GM20431 (cell line): ENCODE measurements at regions not wholly inside any gene's neighbourhood (a gene's known extent, or its start where the extent isn't known, plus 50 kb on each side); places are given as distances from the start of the nearest gene placed in this dataset.

Experiments used
- in situ Hi-C: fragments of 300-500 bp; cut with MseI, MboI; formaldehyde crosslinking; loops from one replicate; pipeline ENCODE4 v1.15.0; 2020; ENCODE audit warnings: low sequenced_read_pairs; ENCODE audit not compliant: unreplicated experiment

DNA sequence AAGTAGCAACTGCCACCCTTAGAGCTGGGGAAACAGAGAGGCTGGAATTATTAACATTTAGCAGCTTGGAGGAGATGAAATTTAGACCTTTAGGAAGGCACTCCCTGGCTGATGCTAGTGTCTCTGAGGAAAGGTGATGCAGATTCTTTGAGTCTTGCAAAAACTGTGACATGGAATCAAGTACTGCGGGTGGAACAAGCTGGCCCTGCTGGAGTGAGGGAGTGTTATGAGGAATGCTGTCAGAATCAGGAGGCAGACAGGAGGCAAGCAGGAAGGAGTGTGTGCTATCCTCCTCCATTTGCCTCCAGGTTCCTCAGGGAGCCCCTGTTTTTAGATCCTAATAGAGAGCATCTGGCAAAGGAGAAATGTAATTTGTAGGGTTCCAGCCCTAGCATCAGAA, 391.7 kb upstream of the PITX2 start:
- in situ Hi-C loops, result no loop called here

DNA sequence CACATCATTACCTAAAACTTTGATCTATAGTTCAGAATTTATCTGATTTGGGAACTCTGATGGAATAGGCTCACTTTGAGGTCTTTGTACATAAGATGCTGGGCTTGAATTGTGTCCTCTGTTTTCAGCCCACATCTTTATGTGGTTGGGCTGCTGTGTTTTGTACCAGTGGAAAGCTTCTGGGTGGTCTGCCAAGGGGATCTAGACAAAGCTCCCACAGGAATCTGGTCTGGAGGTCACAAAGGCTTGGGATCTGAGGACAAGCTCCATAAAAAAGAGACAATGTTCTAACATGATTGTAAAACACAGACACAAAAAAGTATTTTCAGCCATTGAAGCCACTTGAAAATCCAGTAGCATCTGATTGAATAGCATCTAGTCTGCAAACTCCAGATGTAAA, 393.5 kb upstream of the PITX2 start:
- in situ Hi-C loops, result no loop called here

DNA sequence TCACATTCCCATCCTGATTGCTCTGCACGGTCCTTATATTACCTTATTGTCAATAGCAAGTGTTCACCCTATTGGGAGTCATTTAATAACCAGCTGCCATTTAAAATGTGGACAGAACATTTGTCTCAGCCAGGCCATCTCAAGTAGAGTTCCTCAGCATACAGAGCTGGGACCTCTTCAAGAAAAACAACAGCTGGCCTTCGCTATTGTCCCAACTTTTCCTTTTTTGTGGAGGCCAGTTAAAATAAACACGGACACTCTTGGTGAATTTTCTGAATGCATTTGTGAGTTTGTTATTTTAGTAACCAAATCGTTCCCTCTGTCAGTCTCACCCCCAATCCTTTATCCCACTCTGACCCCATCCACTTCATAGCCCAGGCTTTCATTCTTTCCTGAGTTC, 395.3 kb upstream of the PITX2 start:
- in situ Hi-C loops, result no loop called here

DNA sequence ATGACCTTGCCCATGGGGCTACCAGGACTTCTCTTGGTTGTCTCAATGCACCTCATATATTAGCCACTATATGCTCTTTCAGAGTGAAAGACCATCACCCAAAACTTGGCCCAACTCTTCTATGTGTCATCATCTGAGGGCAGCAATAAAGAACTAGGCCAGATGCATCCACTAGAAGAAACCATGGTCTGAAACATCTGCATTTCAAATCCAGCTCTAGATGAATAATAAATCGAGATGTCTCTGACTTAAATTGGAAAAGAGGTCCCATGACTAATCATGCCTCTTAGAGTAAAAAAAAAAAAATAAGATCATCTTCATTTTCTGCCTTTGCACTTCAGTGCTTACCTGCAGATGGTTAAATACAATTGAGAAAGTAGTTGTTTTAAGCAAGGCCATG, 397.6 kb upstream of the PITX2 start:
- in situ Hi-C loops, result no loop called here

DNA sequence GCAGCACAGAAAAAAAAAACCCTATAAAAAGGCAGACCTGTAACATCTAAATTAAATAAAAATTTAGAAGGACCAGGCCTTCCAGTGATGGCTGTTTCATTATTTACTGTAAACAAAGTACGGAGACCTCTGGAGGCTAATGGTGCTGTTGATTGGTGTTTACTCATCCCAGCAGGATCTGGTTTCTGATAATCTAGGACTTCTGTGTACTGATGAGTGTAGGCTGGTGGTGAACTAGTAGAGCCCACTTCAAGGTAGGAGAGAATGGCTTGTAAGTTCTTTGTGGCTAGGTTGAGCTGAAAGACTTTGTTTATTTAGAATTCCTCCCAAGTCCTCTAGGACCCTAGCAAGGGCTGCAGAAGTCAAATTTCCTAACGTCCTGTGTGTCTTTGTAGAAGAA, 398.1 kb upstream of the PITX2 start:
- in situ Hi-C loops, result no loop called here

DNA sequence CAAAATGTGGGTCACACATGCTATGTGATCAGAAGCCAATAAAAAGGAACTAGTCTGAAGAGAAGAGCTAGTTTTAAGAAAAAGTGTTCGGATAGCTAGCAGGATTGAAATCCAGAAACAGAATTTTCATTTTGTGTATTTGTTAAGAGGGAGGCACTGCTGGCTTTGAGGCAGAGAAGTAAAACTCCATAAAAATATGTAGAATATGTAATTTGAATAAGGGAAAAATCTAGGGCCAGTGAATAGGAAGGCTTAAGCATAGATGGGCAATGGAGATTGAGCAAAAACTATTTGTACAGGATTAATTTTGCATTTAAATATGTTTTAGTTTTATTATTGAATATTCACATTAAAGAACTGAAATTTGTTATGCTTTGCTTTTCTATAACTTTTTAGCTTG, 399.9 kb upstream of the PITX2 start:
- in situ Hi-C loops, result no loop called here

DNA sequence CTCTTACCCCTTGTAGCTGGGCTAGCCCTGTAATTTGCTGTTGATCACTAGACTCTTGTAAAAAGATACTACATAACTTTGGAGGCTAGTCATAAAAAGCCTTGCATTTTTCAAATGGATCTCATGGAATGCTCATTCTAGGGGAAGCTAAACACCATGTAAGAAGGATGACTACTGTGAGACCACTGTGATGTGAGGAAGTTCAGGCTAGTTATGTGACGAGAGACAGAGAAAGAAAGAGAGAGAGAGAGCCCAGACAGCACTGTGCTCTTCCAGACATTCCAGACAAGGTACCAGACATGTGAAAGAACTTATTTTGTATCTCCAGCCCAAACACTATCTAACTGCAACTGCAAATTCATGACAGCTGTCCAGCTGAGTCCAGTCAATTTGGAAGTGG, 404.6 kb upstream of the PITX2 start:
- in situ Hi-C loops, result no loop called here

DNA sequence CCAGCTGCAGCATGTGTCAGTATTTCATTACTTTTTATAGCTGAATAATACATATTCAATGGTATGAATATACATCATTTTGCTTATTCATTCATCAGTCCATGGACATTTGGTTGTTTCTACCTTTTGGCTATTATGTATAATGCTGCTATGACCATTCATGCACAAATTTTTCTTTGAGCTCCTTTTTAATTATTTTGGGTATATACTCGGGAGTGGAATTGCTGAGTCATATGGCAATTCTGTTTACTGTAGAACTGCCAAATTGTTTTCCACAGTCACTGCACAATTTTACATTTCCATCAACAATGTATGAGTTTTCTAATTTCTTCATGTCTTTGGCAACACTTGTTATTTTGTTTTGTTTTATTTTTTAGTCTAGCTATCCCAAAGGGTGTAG, 405.9 kb upstream of the PITX2 start:
- in situ Hi-C loops, result no loop called here

DNA sequence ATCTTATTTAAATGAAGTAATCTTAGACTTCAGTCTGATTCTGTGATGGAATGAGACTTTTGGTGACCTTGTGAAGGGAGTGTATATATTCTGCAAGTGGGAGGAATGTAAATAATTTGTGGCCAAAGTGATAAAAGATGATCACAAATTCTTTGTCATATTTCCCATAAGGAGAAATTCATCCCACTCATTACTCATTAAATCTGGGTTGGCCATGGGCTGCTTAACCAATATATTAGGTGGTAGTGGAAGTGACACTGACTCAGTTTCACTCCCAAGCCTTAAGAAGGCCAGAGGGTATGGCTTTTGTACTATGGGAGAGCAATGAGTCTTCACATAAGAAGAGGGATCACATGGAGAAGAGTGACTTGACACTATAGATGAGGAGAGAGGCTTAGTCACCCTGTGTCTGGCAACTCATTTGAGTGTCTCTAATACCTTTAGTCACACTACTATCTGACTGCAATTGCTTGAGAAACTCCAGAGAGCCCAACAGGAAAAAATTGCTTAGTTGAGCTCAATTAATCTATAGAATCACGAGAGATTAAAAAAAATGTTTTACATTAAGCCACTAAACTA, 408.2 kb upstream of the PITX2 start:
- in situ Hi-C loops, result no loop called here

DNA sequence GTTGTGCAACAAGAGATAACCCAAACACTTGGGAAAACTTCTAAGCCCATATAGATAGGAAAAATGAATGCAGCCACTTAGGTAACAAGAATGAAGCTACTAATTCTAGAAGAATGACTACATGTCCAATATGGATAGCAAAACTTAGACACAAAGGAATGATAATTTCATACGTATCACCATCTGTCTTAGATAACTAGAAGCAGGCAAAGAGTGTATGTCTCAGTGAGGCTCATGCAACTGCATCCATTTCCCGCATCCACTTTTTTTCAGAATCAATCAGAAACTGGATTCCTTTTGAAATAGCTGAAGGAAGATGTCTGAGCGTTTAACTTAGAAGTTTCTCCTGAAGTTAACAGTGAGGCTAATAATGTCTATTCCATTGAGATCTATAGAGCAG, 408.7 kb upstream of the PITX2 start:
- in situ Hi-C loops, result no loop called here

DNA sequence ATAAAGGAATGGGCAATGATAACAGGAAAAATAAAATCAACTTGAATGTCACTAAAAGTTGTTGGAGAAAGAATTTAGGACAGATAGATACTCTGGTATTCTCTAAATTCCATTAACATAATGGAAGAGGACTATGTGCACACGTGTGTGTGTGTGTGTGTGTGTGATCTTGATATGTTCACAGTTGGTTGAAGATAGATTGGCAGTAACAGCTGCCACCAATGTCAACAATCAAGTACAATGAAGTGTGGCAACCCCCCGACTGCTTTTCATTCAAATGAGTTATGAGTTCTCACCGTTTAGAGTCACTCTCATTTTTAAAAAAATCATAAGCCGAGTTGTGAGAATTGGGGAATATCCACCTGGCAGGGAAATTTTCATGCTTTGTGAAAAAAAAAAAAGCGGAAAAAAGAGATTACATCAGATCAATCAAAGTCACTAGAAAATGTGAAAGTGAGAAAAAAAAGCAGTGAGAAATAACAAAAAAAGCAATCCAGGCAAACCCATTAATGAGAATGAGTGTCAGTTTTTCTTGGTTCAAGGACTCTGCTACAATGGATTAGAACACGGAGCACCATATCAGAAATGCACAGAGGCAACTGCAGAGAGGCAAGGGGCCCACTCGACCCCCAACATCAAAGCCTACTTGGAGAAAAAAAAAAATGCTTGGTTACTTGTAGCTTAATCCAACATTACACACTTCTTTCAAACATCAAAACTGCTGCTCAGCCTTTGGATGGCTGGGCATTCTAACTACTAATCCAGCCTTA, 414.9 kb upstream of the PITX2 start:
- in situ Hi-C loops, result no loop called here

DNA sequence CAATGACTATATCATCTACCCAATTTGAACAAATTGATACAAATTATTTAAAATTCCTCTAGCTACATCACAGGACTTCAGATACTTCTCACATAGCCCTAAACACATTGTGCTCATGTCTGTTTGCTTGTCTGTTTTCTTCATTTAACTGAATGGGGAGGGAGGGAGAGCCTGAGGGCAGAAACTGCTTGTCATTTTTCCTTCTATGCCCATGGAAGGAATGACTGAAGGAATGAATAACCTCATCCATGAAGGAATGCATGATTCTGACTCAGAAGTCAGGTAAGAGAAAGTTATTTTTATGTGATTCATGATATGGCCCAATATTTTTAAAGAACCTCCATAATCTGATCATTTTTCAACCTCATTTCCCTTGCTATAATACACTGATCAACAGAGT, 418.0 kb upstream of the PITX2 start:
- in situ Hi-C loops, result no loop called here

DNA sequence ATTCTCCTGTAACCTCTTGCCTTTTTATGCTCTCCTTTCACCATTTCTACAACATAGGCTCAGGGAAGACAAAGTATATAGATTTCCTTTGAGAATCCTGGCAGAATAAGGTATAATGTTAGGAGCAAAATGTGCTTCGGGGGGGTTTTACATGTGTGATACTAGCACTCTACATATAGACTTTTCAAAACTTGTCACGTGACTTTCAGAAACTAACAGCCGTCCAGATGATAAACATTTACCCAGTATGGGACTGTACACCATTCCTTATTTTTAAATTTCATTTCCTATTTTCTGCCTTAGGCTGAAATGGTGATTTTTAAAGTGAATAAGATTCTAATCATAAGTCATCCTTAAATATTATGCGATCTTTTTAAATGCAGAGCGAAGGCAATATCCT, 420.4 kb upstream of the PITX2 start:
- in situ Hi-C loops, result no loop called here

DNA sequence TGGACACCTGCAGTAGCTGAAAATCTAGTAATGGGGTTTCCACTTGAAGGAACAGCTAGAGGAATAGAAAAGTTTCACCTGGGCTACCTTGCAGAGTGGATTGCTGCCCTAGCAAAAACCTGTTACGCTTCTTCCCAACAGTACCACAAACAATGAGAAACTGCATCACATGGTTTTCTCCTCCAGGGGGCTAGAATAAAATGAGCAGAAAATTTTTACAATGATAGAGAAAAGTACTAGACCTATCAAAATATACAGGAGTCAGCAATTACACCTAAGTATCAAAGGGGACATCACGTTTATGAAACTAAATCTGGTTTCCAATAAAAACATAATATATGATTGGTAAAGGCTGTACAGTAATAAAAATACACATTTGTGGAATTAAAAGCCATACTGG, 423.1 kb upstream of the PITX2 start:
- in situ Hi-C loops, result no loop called here

DNA sequence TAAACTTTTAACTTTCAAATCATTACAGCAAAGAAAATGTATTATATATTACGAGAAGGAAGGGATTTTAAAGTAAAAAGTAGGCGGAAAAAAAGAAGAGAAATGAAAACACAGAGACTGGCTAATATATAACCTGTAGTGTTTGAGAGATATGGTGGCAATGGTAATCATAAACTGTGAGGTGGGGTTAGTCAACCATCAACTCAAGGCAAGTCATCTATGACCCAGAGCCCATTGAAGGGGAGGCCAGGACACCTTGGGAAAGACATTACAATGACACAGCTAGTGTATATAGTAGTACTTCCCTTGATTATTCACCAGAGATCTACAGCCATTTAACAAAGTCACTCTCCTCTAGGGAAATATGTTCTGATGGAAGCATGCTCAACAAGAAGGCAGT, 423.9 kb upstream of the PITX2 start:
- in situ Hi-C loops, result no loop called here

DNA sequence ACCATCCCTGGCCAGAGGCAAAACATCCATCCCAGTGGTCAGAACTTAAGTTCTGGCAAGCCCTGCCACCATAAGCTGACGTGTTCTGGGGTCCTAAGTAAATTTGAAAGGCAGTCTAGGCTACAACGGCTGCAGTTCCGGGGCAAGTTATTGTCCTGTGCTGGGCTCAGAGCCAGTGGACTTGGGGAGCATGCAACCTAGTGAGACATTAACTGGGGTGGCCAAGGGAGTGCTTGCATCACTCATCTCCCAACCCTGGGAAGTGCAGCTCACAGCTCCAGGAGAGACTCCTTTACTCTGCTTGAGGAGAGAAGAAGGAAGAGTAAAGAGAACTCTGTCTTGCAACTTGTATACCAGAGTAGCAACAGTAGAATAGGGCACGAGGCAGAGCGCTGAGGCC, 425.4 kb upstream of the PITX2 start:
- in situ Hi-C loops, result no loop called here

DNA sequence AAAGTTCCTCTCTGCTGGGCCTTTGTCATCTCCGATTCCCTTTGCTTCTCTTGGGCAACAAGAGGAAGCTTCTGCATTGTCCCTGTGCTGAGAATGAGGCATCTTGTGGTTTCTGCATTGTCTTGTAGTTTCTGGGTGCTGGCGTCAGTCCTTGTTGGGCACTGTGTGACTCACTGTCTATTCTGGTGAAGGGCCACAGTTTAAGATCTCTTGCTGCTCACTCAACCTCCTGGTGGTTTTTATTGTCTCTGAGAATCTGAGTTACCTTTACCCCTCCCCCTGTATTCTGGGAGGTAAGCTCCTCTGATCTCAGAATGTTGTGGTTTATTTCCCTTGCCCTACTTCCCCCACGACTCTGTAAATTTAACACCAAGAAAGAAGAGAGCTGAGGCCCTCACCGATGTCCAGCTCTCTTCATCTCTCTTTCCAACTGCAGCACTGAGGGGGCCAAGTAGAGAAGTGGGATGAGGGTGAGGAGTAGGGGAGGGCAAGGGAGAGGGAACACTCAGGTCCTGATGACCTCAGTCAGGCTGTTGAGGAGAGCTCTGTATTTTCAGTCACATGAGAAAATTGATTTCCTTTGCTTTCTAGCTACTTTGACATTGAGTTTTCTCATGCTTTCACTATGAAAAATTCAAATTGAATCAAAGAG, 441.6 kb upstream of the PITX2 start:
- in situ Hi-C loops, result no loop called here

DNA sequence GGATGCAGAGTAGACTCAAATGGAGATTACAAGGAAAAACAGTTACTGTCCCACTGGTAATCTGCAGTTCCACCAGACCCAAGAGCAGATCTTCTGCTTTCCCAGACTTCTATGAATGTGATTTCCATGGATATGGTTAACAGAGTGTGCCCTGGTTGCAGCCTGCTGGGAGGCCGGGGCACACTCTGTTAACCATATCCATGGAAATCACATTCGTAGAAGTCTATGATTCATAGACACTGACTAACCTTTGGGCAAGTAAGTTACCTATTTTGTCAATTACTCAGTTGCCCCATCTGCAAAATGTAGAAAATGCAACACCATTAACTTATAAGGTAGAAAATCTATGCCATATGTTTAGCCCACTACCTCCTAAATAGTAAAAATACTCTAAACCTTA, 443.1 kb upstream of the PITX2 start:
- in situ Hi-C loops, result no loop called here

DNA sequence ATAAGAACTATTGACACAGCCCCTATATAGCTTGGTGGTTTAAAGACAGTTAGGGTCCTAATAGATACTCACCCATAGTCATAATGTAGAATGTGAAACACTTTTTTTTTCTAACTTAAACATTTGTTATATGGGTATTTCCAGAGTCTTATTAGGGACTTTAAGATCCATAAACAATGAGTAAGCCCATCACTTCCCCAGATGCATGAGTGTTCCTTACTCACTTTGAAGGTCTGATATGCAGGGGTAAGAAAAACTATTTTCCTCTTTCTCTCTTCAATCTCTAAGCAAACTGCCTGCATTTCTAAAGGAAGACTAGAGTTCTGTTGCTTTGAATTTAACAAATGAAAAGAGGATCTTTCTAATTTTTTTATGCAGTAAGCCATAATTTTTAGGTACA, 443.6 kb upstream of the PITX2 start:
- in situ Hi-C loops, result no loop called here

DNA sequence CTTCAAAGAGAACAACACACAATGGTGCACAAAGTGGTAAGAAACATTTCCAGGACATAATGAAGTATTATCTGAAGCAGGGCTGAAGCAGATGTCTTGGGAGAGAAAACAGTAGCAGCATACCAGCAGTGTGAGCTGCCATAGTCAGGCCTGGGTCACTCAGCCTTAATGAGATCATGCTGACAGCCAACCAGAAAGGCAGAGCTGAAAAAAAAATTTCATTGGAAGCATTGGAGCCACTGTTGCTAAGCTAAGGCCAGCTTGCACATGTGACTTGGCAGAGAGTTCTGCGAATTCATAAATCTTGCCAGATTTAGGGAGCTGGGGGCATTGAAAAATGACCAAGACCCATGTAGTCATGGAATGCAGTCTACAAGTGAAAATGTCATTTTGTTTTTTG, 444.0 kb upstream of the PITX2 start:
- in situ Hi-C loops, result no loop called here

DNA sequence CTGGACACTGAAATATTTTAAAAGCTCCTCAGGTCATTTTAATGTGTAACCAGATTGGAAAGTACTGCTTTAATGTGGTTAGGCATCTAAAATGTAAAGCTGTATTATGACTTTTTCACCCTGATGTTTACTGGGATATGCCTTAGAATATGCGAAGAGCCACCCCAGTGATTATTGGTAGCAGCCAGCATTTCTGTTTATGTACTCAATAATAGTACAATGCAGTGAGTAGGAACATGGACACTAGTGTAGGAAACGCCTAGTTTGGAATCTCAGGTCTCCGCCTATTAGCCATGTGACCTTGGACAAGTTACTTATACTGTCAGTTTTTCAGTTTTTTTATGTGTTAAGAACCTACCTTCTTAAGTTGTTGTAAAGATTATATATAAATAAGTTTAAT, 446.0 kb upstream of the PITX2 start:
- in situ Hi-C loops, result no loop called here

DNA sequence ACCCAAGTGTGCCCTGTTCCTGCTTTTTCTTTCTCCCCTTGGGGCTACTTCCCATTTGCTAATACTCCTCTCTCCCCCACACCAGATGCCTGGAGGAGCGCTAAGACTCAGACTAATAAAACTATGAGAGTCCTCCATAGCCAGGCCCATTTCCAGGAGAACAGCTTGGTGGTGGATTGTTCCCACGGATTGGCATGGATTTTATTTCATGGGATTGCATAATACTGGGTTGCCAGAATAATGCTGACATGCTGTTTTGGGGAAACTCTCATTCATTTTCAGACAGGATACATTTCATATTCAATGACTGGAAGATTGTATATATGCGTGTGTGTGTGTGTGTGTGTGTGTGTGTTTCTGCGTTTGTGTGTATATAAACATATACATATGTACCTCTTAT, 447.5 kb upstream of the PITX2 start:
- in situ Hi-C loops, result no loop called here
